ENCODE measurements at regions not wholly inside any gene's neighbourhood (a gene's known extent, or its start where the extent isn't known, plus 50 kb on each side); places are given as distances from the start of the nearest gene placed in this dataset.

DNA sequence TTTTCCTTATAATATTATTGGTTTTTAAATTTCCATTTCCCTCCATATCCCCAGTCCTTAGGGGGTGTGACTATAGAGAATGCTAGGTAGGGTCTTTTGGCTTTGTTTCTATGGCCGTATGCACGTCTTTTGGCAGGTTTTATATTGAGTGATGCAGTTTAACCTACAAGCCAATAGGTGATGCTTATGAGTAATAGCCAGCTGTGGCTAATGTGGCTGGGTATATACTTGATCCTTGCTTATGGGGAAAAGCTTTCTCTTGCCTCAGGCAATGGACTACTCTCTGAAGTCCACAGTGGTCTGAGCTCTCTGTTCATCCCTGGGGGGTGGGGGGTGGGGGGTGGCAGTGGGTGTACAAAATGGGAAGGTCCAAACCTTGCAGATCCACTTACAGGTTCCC is 223.9 kb downstream of the MFSD1 start:
- Histone ChIP-seq H3K36me3 (ENCODE audit: control insufficient read depth in 4 of 4, insufficient read depth in 4 of 4, low read length in 4 of 4) (no peaks in the 10 kb centered on the region), H3K9ac (ENCODE audit: insufficient read depth in 1 of 2, low read length in 2 of 2) (no peak overlapping the region), H3K4me3 (no peak overlapping the region), H3K27ac (ENCODE audit: low read depth in 1 of 2, low read length in 1 of 2) (no peak overlapping the region), H3K27me3 (ENCODE audit: control insufficient read depth in 3 of 3, insufficient read depth in 3 of 3, low read length in 2 of 3) (no peaks in the 10 kb centered on the region), H3K4me1 (ENCODE audit: control insufficient read depth in 5 of 5, insufficient read depth in 5 of 5, low read length in 5 of 5) (no peaks in the 10 kb centered on the region), H3K9me3 (ENCODE audit: control insufficient read depth in 4 of 4, insufficient read depth in 3 of 4, low read length in 3 of 4) (peaks cover 0 to 14% (median 8%) of the 10 kb centered on the region in 4 donors)
- ATAC-seq (ENCODE audit: insufficient read depth, low FRiP score) (no peak), DNase-seq (no peak)
- TF ChIP-seq, protein P1, sequence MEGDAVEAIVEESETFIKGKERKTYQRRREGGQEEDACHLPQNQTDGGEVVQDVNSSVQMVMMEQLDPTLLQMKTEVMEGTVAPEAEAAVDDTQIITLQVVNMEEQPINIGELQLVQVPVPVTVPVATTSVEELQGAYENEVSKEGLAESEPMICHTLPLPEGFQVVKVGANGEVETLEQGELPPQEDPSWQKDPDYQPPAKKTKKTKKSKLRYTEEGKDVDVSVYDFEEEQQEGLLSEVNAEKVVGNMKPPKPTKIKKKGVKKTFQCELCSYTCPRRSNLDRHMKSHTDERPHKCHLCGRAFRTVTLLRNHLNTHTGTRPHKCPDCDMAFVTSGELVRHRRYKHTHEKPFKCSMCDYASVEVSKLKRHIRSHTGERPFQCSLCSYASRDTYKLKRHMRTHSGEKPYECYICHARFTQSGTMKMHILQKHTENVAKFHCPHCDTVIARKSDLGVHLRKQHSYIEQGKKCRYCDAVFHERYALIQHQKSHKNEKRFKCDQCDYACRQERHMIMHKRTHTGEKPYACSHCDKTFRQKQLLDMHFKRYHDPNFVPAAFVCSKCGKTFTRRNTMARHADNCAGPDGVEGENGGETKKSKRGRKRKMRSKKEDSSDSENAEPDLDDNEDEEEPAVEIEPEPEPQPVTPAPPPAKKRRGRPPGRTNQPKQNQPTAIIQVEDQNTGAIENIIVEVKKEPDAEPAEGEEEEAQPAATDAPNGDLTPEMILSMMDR (IDR thresholded peaks at IDR 0.05; ENCODE audit: control extremely low read depth, extremely low read depth), result no peak
- WGBS, 2 donors, result 37 to 38% methylated on average over 2 of the region's 2 CpGs

DNA sequence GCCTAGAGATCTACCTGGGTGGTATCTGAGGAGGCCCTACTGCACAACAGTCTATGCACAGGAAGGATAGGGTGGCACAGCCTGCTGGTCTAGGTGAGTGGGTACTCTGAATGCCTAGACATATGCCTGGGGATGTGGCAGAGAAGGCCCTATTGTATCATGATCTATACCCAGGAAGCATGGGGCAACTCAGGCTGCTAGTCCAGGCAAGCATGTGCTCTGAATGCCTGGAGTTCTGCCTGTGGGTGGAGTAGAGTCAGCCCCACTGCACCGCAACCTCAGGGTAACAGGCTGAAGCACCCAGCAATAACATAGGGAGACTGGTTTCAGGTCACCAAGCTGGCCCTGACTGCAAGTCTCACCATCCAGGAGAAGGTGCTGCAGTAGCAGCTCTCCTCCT is 224.7 kb downstream of the MFSD1 start:
- no peaks in the 10 kb centered on the region for H3K4me1 ChIP-seq (ENCODE audit: control insufficient read depth in 5 of 5, insufficient read depth in 5 of 5, low read length in 5 of 5)
- no peaks in the 10 kb centered on the region for H3K27me3 ChIP-seq (ENCODE audit: control insufficient read depth in 3 of 3, insufficient read depth in 3 of 3, low read length in 2 of 3)
- H3K36me3 ChIP-seq (ENCODE audit: control insufficient read depth in 4 of 4, insufficient read depth in 4 of 4, low read length in 4 of 4), result no peaks in the 10 kb centered on the region
- no peak overlapping the region for H3K9ac ChIP-seq (ENCODE audit: insufficient read depth in 1 of 2, low read length in 2 of 2)
- TF ChIP-seq, protein P1 (IDR thresholded peaks at IDR 0.05; ENCODE audit: control extremely low read depth, extremely low read depth), result no peak
- peaks cover 0 to 14% (median 8%) of the 10 kb centered on the region in 4 donors for H3K9me3 ChIP-seq (ENCODE audit: control insufficient read depth in 4 of 4, insufficient read depth in 3 of 4, low read length in 3 of 4)
- WGBS, 2 donors, result 94 to 96% methylated on average over 1 of the region's 1 CpG
- H3K27ac ChIP-seq (ENCODE audit: low read depth in 1 of 2, low read length in 1 of 2), result no peak overlapping the region
- no peak for ATAC-seq (ENCODE audit: insufficient read depth, low FRiP score)
- no peak for DNase-seq
- no peak overlapping the region for H3K4me3 ChIP-seq

DNA sequence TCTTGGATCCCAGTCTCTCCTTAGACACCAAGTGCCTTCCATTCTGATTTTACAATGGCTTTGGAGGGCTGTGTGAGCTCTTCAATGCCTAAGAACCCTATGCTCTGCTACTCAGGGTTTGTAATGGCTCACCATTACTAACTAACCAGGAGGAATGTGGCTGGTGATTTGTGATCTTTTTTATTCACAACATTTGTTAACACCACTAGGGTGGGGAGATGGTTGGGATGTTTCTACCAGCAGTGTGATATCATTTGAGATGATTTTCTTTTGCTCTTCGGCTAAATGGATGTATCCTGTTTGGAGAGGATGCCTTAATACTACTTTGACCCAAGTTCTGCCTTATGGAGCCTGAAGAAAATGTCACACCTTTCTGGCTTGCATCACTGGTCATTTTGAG is 226.9 kb downstream of the MFSD1 start:
- WGBS, 2 donors, result 81 to 92% methylated on average over 1 of the region's 1 CpG
- Histone ChIP-seq H3K27me3 (ENCODE audit: control insufficient read depth in 3 of 3, insufficient read depth in 3 of 3, low read length in 2 of 3) (no peaks in the 10 kb centered on the region), H3K9ac (ENCODE audit: insufficient read depth in 1 of 2, low read length in 2 of 2) (no peak overlapping the region), H3K4me3 (no peak overlapping the region), H3K9me3 (ENCODE audit: control insufficient read depth in 4 of 4, insufficient read depth in 3 of 4, low read length in 3 of 4) (peaks cover 0 to 4% (median 0%) of the 10 kb centered on the region in 4 donors), H3K27ac (ENCODE audit: low read depth in 1 of 2, low read length in 1 of 2) (no peak overlapping the region), H3K36me3 (ENCODE audit: control insufficient read depth in 4 of 4, insufficient read depth in 4 of 4, low read length in 4 of 4) (no peaks in the 10 kb centered on the region), H3K4me1 (ENCODE audit: control insufficient read depth in 5 of 5, insufficient read depth in 5 of 5, low read length in 5 of 5) (no peaks in the 10 kb centered on the region)
- no peak for DNase-seq
- TF ChIP-seq, protein P1 (IDR thresholded peaks at IDR 0.05; ENCODE audit: control extremely low read depth, extremely low read depth), result no peak
- no peak for ATAC-seq (ENCODE audit: insufficient read depth, low FRiP score)

DNA sequence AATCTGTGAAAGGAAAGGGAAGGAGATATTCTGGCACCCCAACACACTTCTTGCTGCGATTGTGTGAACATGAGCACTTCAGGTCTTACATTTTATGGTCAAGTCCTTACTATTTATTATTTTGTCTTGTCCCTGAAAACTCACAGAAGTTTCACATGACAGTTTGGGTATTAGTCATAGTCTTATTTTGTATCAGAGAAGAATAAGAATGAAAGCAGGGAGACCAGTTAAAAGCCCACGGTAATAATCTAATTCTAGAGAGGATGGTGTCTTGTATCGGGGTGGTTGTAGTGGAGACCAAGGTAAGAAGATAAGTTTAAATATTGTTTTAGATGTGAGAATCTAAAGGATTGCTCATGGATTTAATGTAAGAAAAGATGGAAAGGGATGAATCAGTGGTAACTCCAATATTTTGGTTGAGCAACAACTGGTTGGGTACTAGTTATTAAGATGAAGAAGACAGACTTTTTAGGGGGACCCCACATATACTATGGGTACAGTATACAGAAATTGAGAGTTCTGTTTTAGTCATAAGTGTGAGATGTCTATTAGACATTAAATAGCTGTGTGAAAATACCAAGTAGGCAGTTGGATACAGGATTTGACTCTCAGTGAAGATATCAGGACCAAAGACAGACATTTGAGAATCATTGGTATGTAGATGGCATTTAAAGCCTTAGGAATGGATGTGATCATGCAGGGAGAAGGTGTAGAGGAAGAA is 227.6 kb downstream of the MFSD1 start:
- no peak overlapping the region for H3K4me3 ChIP-seq
- H3K9me3 ChIP-seq (ENCODE audit: control insufficient read depth in 4 of 4, insufficient read depth in 3 of 4, low read length in 3 of 4), result peaks cover 0 to 4% (median 0%) of the 10 kb centered on the region in 4 donors
- no peak overlapping the region for H3K27ac ChIP-seq (ENCODE audit: low read depth in 1 of 2, low read length in 1 of 2)
- H3K4me1 ChIP-seq (ENCODE audit: control insufficient read depth in 5 of 5, insufficient read depth in 5 of 5, low read length in 5 of 5), result no peaks in the 10 kb centered on the region
- no peak overlapping the region for H3K9ac ChIP-seq (ENCODE audit: insufficient read depth in 1 of 2, low read length in 2 of 2)
- no peaks in the 10 kb centered on the region for H3K27me3 ChIP-seq (ENCODE audit: control insufficient read depth in 3 of 3, insufficient read depth in 3 of 3, low read length in 2 of 3)
- ATAC-seq (ENCODE audit: insufficient read depth, low FRiP score), result no peak
- WGBS, 2 donors, result 69 to 90% methylated on average over 3 of the region's 3 CpGs
- H3K36me3 ChIP-seq (ENCODE audit: control insufficient read depth in 4 of 4, insufficient read depth in 4 of 4, low read length in 4 of 4), result no peaks in the 10 kb centered on the region
- TF ChIP-seq, protein P1 (IDR thresholded peaks at IDR 0.05; ENCODE audit: control extremely low read depth, extremely low read depth), result no peak
- DNase-seq, result no peak
